ENCODE measurements at regions not wholly inside any gene's neighbourhood (a gene's known extent, or its start where the extent isn't known, plus 50 kb on each side); places are given as distances from the start of the nearest gene placed in this dataset.

DNA sequence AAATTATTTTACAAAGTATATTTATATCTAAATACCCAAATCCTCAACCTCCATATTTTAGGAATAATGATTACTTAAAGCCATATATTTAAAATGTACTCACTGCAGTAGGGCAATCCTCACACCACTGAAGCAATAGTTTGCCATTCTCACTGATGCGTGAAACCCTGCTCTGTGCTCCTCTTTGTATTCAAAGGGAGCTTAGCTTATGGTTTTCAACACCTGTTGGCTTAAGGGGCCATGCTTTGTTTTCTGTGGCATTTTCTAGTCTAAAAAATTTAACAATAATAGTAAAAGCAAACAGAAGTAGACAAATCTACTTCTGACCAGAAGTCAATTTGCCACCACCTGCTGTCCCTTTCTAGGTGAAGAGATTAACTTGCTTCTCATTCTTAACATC, 294.6 kb downstream of the FLRT2 start:
- H3K79me2 ChIP-seq (ENCODE audit: insufficient read depth, low read length) = no peaks in the 10 kb centered on the region
- no peaks in the 10 kb centered on the region for H3K9me3 ChIP-seq (ENCODE audit: low read depth, low read length)
- TF ChIP-seq, protein P1, sequence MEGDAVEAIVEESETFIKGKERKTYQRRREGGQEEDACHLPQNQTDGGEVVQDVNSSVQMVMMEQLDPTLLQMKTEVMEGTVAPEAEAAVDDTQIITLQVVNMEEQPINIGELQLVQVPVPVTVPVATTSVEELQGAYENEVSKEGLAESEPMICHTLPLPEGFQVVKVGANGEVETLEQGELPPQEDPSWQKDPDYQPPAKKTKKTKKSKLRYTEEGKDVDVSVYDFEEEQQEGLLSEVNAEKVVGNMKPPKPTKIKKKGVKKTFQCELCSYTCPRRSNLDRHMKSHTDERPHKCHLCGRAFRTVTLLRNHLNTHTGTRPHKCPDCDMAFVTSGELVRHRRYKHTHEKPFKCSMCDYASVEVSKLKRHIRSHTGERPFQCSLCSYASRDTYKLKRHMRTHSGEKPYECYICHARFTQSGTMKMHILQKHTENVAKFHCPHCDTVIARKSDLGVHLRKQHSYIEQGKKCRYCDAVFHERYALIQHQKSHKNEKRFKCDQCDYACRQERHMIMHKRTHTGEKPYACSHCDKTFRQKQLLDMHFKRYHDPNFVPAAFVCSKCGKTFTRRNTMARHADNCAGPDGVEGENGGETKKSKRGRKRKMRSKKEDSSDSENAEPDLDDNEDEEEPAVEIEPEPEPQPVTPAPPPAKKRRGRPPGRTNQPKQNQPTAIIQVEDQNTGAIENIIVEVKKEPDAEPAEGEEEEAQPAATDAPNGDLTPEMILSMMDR (IDR thresholded peaks at IDR 0.05; ENCODE audit: extremely low read depth, low read depth, low read length) = no peak
- no peak overlapping the region for H3K27ac ChIP-seq (ENCODE audit: low read depth, low read length)
- no peak overlapping the region for H3K4me3 ChIP-seq (ENCODE audit: insufficient read depth, low read length)
- no peaks in the 10 kb centered on the region for H3K36me3 ChIP-seq (ENCODE audit: insufficient read depth, low read length)
- no peaks in the 10 kb centered on the region for H3K4me1 ChIP-seq (ENCODE audit: insufficient read depth, low read length)
- H3K4me2 ChIP-seq (ENCODE audit: insufficient read depth, low read length) = no peak overlapping the region
- no peak for DNase-seq (ENCODE audit: insufficient read length, low spot score, missing footprints)
- H2AFZ ChIP-seq (ENCODE audit: low read length) = no peak overlapping the region
- no peaks in the 10 kb centered on the region for H4K20me1 ChIP-seq (ENCODE audit: insufficient read depth, low read length)
- no peaks in the 10 kb centered on the region for H3K27me3 ChIP-seq (ENCODE audit: insufficient read depth, low read length)

DNA sequence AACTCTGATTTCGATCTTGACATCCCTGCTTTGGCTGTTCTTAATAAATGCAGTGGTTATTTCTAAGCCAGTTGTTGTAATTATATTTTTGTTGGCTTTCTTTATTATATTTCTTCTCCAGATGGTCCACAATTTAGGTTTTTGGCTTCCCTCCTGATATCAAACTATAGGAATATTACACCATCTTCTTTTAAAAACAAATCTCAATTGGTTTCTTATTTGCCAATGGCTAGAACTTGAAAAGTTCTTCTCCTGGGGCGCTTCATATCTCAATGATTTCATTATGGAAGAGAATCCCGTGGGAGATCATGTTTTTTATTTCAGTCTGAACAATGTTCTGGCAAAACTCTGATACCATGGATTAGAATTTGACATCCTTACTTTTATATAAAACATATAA, 292.3 kb downstream of the FLRT2 start:
- Histone ChIP-seq H3K4me3 (ENCODE audit: insufficient read depth, low read length) (no peak overlapping the region), H4K20me1 (ENCODE audit: insufficient read depth, low read length) (no peaks in the 10 kb centered on the region), H3K27me3 (ENCODE audit: insufficient read depth, low read length) (no peaks in the 10 kb centered on the region), H3K4me2 (ENCODE audit: insufficient read depth, low read length) (no peak overlapping the region), H2AFZ (ENCODE audit: low read length) (no peak overlapping the region), H3K36me3 (ENCODE audit: insufficient read depth, low read length) (no peaks in the 10 kb centered on the region), H3K4me1 (ENCODE audit: insufficient read depth, low read length) (no peaks in the 10 kb centered on the region), H3K9me3 (ENCODE audit: low read depth, low read length) (no peaks in the 10 kb centered on the region), H3K27ac (ENCODE audit: low read depth, low read length) (no peak overlapping the region), H3K79me2 (ENCODE audit: insufficient read depth, low read length) (no peaks in the 10 kb centered on the region)
- TF ChIP-seq, protein P1 (IDR thresholded peaks at IDR 0.05; ENCODE audit: extremely low read depth, low read depth, low read length) = no peak
- DNase-seq (ENCODE audit: insufficient read length, low spot score, missing footprints) = no peak

DNA sequence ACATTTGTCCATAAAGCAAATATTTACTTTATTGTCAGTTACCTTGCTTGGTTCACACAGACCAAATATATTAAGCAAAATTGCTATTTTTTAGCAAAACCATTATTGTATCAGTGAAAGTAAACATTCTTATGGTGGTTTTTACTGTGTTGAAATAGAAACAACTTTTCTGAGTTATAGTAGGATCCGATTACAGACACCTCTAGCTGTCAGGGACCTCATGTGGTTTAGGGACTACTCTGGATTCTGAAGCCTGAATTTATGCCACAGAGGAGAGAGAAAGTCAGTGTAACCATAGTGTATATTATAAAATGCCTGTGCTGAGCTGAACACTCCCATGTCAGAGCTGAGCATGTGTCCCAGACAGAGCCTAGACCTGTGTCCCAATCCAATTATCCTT, 287.5 kb downstream of the FLRT2 start:
- TF ChIP-seq, protein P1 (IDR thresholded peaks at IDR 0.05; ENCODE audit: extremely low read depth, low read depth, low read length) = no peak
- H2AFZ ChIP-seq (ENCODE audit: low read length) = no peak overlapping the region
- H3K79me2 ChIP-seq (ENCODE audit: insufficient read depth, low read length) = no peaks in the 10 kb centered on the region

DNA sequence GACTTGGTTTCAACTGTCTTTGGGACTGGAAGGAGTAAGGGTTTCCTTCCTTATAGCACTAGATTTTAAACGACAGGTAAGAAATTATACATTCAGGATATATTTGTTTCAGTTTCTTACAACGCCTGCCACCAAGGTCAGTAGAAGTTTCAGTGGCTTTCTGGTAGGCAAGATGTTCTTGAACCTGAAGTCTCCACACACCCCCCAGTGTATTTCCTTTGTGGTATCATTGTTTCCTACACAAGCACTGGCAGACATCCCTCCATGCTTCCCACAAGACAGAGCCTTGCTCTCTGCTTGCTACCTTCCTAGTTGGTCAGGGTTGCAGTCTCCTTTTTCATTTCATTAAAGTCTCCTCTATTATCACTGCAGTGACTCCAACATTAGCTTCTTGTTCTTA, 283.1 kb downstream of the FLRT2 start:
- TF ChIP-seq, protein P1 (IDR thresholded peaks at IDR 0.05; ENCODE audit: extremely low read depth, low read depth, low read length) = no peak
- no peak for DNase-seq (ENCODE audit: insufficient read length, low spot score, missing footprints)
- H3K4me1 ChIP-seq (ENCODE audit: insufficient read depth, low read length) = no peaks in the 10 kb centered on the region
- H3K27ac ChIP-seq (ENCODE audit: low read depth, low read length) = no peak overlapping the region
- H3K4me2 ChIP-seq (ENCODE audit: insufficient read depth, low read length) = no peak overlapping the region
- no peak overlapping the region for H3K4me3 ChIP-seq (ENCODE audit: insufficient read depth, low read length)
- no peaks in the 10 kb centered on the region for H3K9me3 ChIP-seq (ENCODE audit: low read depth, low read length)
- no peaks in the 10 kb centered on the region for H3K79me2 ChIP-seq (ENCODE audit: insufficient read depth, low read length)
- no peaks in the 10 kb centered on the region for H4K20me1 ChIP-seq (ENCODE audit: insufficient read depth, low read length)
- no peaks in the 10 kb centered on the region for H3K36me3 ChIP-seq (ENCODE audit: insufficient read depth, low read length)
- no peak overlapping the region for H2AFZ ChIP-seq (ENCODE audit: low read length)
- H3K27me3 ChIP-seq (ENCODE audit: insufficient read depth, low read length) = no peaks in the 10 kb centered on the region

More for the DNA sequence above, 287.5 kb downstream of the FLRT2 start:
- Histone ChIP-seq H3K27me3 (ENCODE audit: insufficient read depth, low read length) (no peaks in the 10 kb centered on the region), H3K9me3 (ENCODE audit: low read depth, low read length) (no peaks in the 10 kb centered on the region), H3K36me3 (ENCODE audit: insufficient read depth, low read length) (no peaks in the 10 kb centered on the region), H3K27ac (ENCODE audit: low read depth, low read length) (no peak overlapping the region), H3K4me3 (ENCODE audit: insufficient read depth, low read length) (no peak overlapping the region), H4K20me1 (ENCODE audit: insufficient read depth, low read length) (no peaks in the 10 kb centered on the region), H3K4me2 (ENCODE audit: insufficient read depth, low read length) (no peak overlapping the region), H3K4me1 (ENCODE audit: insufficient read depth, low read length) (no peaks in the 10 kb centered on the region)
- no peak for DNase-seq (ENCODE audit: insufficient read length, low spot score, missing footprints)
